ENCODE measurements at regions not wholly inside any gene's neighbourhood (a gene's known extent, or its start where the extent isn't known, plus 50 kb on each side); places are given as distances from the start of the nearest gene placed in this dataset.
"Not testable (repeated sequence)": the region's sequence is repeated elsewhere in the genome, so short reads cannot be mapped to it uniquely, and the experiment has no call there.

DNA sequence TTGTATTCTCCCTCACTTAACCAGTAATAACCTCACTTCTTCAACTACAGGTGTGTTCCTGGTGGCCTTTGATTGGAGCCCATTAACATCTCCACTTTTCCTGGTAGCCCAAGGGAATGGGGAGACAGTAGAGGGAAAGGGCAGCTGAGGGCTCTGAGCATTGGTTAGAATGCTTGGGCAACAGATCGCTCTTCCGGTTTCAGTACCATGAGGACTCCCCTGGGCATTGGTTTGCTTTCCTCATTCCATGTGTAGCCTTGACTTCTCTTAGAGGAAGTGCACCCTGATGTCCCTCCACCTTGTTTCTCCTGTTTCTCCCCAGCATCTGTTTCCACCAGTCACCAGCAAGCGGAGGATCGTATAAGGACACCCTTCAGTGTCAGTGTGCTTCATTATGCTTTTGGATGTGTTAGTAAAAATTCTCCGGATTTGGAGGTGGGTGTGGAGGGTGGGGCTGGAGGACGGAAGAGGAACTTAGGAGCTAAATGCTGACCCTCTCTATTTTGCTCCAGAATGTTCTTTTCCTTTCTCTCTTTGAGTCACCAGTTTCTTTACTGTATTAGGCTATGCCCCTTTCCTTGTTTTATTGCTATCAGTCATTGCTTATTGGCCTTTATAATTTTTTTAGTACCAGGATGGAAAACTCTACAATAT lies 50.6 kb upstream of the ZNG1B start:
- DNase-seq (ENCODE audit: low read depth); H3K4me3 ChIP-seq (ENCODE audit: low read depth, low read length): not testable (repeated sequence)

- DNase-seq (ENCODE audit: low read depth); H3K4me3 ChIP-seq (ENCODE audit: low read depth, low read length): not testable (repeated sequence)
Observed at GRCh38 chr2:113379621-113380020, 57.9 kb upstream of the ZNG1B start.

- no peak for DNase-seq (ENCODE audit: low read depth)
- no peak for TF ChIP-seq CTCF (conservative IDR thresholded peaks at IDR 0.05; ENCODE audit: low read depth, low read length)
- H3K4me3 ChIP-seq (ENCODE audit: low read depth, low read length), result no peak overlapping the region
Observed at GRCh38 chr2:113376913-113377445, 60.5 kb upstream of the ZNG1B start.

DNA sequence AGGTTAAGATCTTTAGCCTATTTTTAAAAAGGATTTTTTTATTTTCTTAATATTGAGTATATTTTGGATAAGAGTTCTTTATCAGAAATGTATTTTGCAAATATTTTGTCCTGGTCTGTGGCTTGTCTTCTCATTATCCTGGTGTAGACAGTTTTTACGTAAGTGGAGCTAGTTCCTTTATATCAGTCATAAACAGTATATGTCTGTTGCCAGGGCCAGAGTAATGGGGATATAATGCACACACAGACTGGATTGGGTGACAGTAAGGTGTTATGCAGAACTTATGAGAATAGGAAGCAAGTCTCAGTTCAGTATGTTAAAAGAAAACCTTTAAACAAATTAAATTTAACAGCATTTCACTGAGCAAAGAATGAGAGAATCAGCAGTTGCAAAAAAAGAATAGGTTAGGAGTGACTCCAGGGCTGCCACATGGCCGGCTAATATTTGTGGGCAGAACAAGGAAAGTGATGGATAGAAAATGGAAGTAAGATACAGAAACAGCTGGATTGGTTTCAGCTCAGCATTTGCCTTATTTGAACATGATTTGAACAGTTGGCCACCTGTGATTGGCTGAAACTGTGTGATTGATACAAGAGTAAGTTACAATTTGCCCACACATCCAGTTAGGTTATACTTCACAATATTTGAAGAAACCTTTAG lies 61.1 kb upstream of the ZNG1B start:
- DNase-seq (ENCODE audit: low read depth), result no peak
- H3K4me3 ChIP-seq (ENCODE audit: low read depth, low read length), result no peak overlapping the region
- no peak for TF ChIP-seq CTCF (conservative IDR thresholded peaks at IDR 0.05; ENCODE audit: low read depth, low read length)

DNA sequence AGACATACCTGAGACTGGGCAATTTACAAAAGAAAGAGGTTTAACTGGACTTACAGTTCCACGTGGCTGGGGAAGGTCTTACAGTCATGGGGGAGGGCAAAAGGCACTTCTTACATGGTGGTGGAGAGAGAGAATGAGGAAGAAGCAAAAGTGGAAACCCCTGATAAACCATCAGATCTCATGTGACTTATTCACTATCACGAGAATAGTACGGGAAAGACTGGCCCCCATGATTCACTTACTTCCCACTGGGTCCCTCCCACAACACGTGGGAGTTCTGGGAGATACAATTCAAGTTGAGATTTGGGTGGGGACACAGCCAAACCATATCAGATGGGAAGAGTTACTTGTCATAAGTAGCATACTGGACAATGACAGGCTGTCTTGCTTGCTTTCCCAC lies 62.6 kb upstream of the ZNG1B start:
- DNase-seq (ENCODE audit: low read depth); H3K4me3 ChIP-seq (ENCODE audit: low read depth, low read length): not testable (repeated sequence)

DNA sequence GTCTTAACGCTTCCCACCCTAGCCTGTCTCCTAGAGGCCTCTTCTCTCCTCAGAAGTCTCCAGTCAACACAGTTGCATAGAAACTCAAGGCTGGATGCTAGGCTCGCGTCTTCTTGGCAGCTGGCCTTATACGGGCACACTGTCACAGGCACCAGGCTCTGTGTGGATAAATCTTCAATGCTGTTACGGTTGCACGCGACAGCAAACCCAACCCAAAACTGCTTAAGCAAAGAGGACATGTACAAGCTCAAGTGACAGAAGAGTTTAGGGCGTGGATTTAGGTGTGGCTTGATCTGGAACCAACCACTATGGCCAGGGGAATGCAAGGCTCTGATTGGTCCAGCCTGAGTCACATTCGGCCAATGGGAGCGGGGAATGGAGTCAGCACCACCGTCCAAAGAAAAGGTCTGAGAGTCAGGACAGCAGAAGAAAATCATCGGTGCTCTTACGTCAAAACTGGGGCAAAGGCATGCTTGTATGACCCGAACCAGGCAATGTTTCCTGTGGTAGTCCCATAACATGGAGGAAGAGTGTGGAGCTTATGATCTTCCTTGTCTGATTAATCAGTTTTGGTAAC lies 65.1 kb upstream of the ZNG1B start:
- DNase-seq (ENCODE audit: low read depth); H3K4me3 ChIP-seq (ENCODE audit: low read depth, low read length): not testable (repeated sequence)

DNA sequence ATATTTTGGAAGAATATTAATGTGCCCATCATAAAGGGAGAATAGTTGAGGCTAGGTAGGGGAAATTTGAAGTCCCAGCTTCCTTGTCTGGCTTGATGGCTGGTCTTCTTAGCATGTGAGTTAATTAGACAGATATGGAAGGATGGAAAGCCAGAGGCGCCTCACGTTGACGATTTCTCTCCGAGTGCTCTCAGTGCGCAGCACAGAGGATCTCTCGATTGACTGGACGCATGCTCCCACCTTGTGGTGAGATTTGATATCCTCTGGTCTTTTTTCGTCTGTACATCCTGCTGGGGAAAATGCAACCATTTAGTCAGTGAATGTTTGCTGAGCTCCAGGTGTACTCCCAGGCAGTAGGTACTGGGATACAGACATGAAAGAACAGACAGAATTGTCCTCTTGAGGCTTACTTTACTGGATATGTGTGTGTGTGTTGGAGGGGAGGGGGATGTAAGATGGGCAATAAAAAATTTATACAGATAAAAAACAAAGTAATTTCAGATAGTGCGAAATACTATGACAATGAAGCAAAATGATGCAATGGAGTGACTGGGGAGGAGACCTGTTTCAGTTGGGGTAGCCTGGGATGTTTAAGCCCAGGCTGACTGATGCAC lies 66.9 kb upstream of the ZNG1B start:
- TF ChIP-seq CTCF (conservative IDR thresholded peaks at IDR 0.05; ENCODE audit: low read depth, low read length), result peak; percentile 70
- peak; percentile 81 for DNase-seq (ENCODE audit: low read depth)
- no peak overlapping the region for H3K4me3 ChIP-seq (ENCODE audit: low read depth, low read length)

DNA sequence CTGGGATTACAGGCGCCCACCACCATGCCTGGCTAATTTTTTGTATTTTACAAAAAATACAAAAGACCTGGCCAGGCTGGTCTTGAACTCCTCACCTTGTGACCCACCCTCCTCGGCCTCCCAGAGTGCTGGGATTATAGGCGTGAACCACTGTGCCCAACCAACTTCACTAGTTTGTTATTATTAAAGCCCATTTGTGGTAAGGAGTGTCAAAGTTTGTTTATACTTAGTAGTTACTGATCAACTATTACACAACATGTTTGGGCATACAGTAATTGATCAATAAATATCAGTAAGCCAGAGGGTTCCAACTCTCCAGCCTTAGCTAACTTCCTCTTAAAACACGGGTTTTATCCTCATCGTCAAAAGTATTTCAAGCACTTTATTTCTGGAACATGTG lies 67.5 kb upstream of the ZNG1B start:
- no peak for TF ChIP-seq CTCF (conservative IDR thresholded peaks at IDR 0.05; ENCODE audit: low read depth, low read length)
- peak; percentile 69 for DNase-seq (ENCODE audit: low read depth)

GRCh38 chr2:113368581-113368980 lies 68.9 kb upstream of the ZNG1B start:
- H3K4me3 ChIP-seq (ENCODE audit: low read depth, low read length); DNase-seq (ENCODE audit: low read depth): not testable (repeated sequence)

More for the DNA sequence above, 67.5 kb upstream of the ZNG1B start:
- no peak overlapping the region for H3K4me3 ChIP-seq (ENCODE audit: low read depth, low read length)

- not testable (repeated sequence) for H3K4me3 ChIP-seq (ENCODE audit: low read depth, low read length); DNase-seq (ENCODE audit: low read depth)
Observed at GRCh38 chr2:113366821-113367220, 70.7 kb upstream of the ZNG1B start.

GRCh38 chr2:113365791-113366190 lies 71.7 kb upstream of the ZNG1B start:
- not testable (repeated sequence) for DNase-seq (ENCODE audit: low read depth); H3K4me3 ChIP-seq (ENCODE audit: low read depth, low read length)

- DNase-seq (ENCODE audit: low read depth); H3K4me3 ChIP-seq (ENCODE audit: low read depth, low read length): not testable (repeated sequence)
Observed at GRCh38 chr2:113365290-113365689, 72.2 kb upstream of the ZNG1B start.

Measured in epithelial cell of proximal tubule (primary cell).